Testis (tissue), 2 donors: ENCODE measurements at regions not wholly inside any gene's neighbourhood (a gene's known extent, or its start where the extent isn't known, plus 50 kb on each side); places are given as distances from the start of the nearest gene placed in this dataset.
"Not testable (repeated sequence)": the region's sequence is repeated elsewhere in the genome, so short reads cannot be mapped to it uniquely, and the experiment has no call there.

Experiments
- CTCF ChIP-seq, 3 experiments: fragments of 450-650 bp in 2 of 3; fragments of 200-600 bp in 1 of 3; sonication (generic) in 1 of 3; IDR thresholded peaks; one replicate each; pipeline ENCODE4 v1.5.1; 2016 to 2019; ENCODE audit warnings: antibody characterized with exemption in 3 of 3, mild to moderate bottlenecking in 2 of 3, moderate library complexity in 1 of 3
- POLR2A ChIP-seq: fragments of 450-650 bp; IDR thresholded peaks from one replicate; pipeline ENCODE4 v1.6.1; 2017; ENCODE audit warnings: antibody characterized with exemption, mild to moderate bottlenecking, moderate library complexity

GRCh38 chr9:102603198-102604195 is 391.6 kb upstream of the CYLC2 start:
- not testable (repeated sequence) for TF ChIP-seq CTCF (IDR thresholded peaks at IDR 0.05); POLR2A
